Suprapubic skin (tissue), 4 donors: ENCODE measurements at regions not wholly inside any gene's neighbourhood (a gene's known extent, or its start where the extent isn't known, plus 50 kb on each side); places are given as distances from the start of the nearest gene placed in this dataset.

Experiments
- CTCF ChIP-seq, 2 donors: fragments of 200-600 bp in 1 of 2; fragments of 450-650 bp in 1 of 2; sonication (generic) in 1 of 2; IDR thresholded peaks; one replicate each; pipeline ENCODE4 v1.5.1; 2016 to 2019; ENCODE audit warnings: antibody characterized with exemption in 2 of 2, mild to moderate bottlenecking in 1 of 2, moderate library complexity in 1 of 2
- EP300 ChIP-seq: sonication (generic); formaldehyde crosslinking; IDR thresholded peaks from one replicate; pipeline ENCODE4 v1.6.1; 2017; ENCODE audit warnings: antibody characterized with exemption
- POLR2A ChIP-seq, 2 donors: fragments of 450-650 bp; IDR thresholded peaks; one replicate each; pipeline ENCODE4 v1.6.1; 2017; ENCODE audit warnings: antibody characterized with exemption in 2 of 2, mild to moderate bottlenecking in 2 of 2, moderate library complexity in 2 of 2
- POLR2AphosphoS5 ChIP-seq, 3 donors: sonication (generic); formaldehyde crosslinking; IDR thresholded peaks; one replicate each; pipeline ENCODE4 v1.6.1; 2017; ENCODE audit warnings: antibody characterized with exemption in 3 of 3

GRCh38 chr11:123351375-123351774, 78.7 kb upstream of the GRAMD1B start:
- TF ChIP-seq CTCF (IDR thresholded peaks at IDR 0.05) (no peak), EP300 (no peak), POLR2A (IDR thresholded peaks at IDR 0.05) (no peak), POLR2AphosphoS5 (IDR thresholded peaks at IDR 0.05) (no peak)
